NCI-H2107 (cell line): ENCODE measurements at regions not wholly inside any gene's neighbourhood (a gene's known extent, or its start where the extent isn't known, plus 50 kb on each side); places are given as distances from the start of the nearest gene placed in this dataset.
"Not testable (repeated sequence)": the region's sequence is repeated elsewhere in the genome, so short reads cannot be mapped to it uniquely, and the experiment has no call there.

Experiments used
- DNase-seq: peaks from one replicate; lab custom pipeline; 2025; lab: John Stamatoyannopoulos, UW

DNA sequence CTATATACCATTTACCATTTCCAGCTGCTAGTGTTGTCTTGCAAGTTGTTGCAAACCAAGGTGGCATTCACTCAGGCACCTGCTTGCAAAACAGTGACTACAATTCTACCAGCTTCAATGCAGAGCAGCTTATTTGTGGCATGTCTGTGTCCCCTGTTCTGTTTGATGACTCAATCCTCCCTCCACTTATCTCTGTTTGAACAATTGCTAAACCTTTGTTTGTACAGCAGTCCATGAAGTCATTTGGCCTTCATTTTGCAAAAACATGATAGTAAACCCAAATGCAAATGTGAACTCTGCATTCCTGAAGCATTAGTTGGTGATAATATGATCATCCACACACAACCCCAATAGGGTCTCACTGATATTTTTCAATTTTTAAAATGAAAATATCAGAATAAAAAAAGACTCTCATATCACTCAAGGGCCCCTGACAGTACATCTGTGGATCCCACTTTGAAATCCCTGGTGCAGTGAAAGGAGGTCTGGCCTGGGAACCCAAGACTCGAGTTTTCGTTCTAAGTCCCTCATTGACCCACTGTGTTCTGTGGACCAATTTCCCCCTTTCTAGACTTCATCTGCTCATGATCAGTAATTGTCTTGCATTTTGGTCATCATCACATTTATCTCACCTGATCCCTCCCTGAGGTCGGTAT, 425.4 kb downstream of the RPS24 start:
- DNase-seq, result no peak

DNA sequence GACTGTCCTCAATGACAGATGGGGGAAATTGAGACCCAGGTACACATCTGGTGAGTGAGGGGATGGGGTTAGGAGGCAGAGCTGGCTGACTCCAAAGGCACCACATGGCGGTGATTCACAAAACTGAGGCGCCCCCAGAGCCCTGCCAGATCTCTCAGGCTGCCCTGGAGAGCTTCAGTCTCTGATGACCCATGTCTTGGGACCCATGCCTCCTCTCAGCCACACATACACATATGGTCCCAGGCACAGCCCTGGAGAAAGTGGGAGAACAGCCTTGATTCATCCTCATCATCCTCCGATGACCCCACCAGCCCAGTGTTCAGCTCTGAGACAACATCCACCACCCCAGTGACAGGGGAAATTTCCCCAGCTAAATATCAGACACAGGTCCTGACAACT, 426.0 kb downstream of the RPS24 start:
- DNase-seq, result no peak

DNA sequence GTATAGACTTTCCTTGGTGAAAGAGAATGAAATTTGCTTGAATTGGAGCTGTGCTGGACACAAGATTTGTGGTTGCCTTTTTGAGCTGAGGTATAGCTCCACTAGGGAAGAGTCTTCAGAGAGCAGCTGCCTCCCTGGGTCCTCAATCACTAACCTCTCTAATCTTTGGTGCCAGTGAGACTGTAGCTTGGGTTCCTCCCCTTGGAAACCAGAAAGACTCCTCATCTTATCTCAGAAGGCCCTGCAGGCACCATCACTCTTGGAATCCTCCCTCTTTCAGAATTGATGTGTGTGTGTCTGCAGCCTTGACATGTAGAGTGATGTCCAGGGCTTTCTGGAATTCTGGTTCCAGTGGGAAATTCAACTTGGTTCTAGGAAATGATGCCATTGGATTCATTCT, 426.5 kb downstream of the RPS24 start:
- DNase-seq, result no peak

DNA sequence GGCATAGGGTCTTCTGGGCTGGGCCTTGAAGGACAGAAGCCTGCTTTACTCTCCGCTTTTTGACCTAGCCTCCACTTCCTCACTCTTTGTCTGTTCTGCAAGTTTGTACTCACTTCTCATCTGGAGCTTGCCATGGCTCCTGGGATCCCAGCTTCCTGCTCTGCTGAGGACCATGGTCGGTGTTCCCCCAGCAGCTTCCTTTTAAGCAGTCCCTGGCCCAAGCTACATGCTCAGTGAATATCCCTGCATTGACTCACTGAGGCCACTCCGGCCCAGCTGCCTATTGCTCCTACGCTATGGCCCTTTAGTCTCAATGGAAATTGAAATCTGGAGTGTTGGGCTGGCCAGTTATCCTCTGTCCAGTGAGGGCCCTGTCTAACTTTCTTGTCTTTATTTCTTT, 427.7 kb downstream of the RPS24 start:
- DNase-seq, result no peak

DNA sequence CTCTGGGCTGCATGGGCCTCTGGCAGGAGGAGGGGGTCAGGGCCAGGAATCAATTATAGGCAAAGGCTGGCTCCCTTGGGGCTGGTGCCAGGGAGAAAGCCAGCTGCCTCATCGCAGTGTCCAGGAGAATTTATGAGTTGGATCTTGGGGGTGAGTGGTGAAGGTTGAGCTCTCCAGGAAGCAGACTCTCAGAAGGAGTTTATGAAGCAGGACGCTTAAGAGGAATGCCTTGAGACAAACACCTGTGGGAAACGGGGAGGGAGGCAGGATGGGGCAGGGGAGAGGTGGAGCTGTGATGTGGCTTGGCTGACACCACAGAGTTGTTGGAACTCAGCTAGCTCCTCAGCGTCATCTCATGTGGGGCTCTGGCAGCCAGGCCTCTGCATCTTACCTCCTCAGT, 428.5 kb downstream of the RPS24 start:
- DNase-seq, result no peak

DNA sequence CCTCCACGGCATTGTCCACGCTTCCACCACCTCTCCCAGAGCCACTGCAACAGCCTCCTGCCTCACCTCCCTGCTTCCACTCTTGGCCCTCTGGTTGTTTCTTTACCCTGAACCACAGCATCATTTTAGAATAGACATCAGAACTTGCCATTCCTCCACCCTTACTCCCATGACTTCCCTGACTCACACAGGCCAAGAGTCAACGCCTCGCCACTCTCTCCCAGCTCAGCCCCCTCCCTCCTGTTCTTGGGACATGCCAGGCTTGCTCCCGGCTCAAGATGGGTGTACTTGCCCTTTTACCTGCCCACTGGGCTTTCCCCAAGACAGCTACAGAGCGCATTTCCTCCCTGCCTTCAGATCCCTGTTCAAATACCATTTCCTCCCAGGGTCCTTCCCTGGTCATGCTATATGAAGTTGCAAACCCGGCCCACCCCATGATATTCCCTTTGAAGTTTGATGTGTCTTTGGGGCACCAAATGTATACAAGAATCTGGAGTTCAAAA, 429.1 kb downstream of the RPS24 start:
- no peak for DNase-seq

DNA sequence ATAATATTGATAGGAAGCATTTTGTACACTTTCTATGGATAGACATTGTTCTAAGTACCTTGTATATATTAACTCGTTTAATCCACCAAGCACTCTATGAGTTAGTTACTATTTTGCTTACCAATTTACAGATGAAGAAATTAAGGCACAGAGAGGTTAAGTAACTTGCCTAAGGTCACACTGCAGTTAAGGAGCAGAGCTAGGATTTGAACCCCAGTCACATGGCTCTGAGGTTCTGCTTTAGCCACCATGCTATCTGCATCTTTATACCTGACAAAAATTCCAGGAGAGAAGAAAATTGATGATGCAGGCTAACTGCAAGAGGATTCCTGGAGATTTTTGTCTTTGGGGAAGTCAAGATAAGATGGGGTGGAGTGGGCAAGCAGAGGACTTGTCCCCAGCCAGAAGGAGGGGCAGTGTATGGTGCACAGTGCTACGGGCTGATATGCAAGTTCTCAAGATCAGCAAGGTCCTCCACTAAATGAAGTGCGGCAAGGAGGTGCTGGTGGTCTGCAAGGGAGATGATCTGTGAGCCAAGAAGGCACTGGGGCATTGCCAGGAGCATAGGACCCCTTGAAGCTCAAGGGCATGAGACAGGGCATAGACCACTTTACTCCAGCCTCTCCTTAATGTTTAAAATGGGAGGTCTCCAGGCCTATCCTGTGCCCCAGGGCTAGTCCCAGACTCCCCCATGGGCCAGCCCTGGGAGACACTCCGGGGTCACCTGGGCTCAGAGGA, 430.6 kb downstream of the RPS24 start:
- no peak for DNase-seq

DNA sequence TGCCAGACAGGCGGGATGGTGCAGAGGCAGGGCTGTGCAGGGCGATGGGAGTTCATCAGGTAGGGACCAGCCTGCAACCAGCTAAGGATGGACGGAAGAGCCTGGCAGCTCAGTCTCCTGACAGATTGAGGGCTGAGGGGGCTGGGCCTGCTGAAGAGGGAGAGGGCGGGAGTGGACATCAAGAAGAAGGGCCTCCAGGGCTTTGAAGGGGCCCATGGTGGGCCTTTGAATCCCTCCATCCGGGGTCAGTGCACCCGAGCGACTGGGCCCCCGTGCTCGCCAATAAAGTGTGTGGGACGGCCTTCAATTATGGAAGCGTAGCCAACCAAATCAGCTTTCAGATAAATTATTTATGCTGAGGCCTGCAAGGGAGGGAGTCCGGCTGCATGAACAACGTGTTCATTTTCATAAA, 431.2 kb downstream of the RPS24 start:
- DNase-seq, result no peak

DNA sequence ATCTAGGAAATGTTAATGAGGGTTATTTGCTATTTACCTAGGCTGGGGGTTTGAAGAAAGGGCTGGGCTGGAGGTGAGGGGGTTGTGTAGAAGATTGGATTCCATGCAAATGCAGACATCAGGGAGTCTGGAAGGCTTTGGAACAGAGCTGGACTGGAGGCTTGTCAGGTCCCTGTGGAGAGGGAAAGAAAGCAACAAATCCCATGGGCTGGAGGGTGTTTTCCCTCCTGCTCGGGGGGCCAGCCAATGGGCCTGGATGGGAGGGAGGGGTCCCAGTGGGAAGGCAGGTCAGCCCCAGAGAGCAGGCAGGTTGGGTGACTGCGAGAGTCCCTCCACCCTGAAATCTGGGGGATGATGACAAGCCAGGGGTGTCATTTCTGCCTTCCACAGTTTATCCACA, 431.8 kb downstream of the RPS24 start:
- DNase-seq, result no peak

DNA sequence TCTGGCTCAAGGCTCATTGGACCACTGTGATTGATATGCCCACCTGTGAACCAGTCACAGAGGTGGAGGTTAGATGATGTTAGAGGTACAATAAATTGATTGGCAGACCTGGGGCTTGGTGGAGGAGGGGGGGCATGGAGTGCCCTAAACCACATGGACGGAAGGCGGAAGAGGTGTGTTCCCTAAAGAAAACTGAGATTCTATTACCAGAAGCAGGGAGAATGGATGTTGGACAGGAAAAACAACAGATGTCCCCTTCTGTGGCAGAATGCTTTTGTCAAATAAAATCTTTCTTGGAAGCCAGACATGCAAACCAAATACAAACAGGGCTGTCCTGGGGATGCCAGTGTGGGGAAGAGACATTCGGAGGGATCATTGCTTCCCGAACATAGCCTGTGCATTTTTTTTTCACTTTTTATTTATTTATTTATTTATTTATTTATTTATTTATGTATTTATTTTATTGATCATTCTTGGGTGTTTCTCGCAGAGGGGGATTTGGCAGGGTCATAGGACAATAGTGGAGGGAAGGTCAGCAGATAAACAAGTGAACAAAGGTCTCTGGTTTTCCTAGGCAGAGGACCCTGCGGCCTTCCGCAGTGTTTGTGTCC, 433.9 kb downstream of the RPS24 start:
- no peak for DNase-seq

DNA sequence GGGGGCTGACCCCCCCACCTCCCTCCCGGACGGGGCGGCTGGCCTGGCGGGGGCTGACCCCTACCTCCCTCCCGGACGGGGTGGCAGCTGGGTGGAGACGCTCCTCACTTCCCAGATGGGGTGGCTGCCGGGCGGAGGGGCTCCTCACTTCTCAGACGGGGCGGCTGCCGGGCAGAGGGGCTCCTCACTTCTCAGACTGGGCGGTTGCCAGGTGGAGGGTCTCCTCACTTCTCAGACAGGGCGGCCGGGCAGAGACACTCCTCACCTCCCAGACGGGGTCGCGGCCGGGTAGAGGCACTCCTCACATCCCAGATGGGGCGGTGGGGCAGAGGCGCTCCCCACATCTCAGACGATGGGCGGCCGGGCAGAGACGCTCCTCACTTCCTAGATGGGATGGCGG, 435.1 kb downstream of the RPS24 start:
- DNase-seq, result not testable (repeated sequence)

DNA sequence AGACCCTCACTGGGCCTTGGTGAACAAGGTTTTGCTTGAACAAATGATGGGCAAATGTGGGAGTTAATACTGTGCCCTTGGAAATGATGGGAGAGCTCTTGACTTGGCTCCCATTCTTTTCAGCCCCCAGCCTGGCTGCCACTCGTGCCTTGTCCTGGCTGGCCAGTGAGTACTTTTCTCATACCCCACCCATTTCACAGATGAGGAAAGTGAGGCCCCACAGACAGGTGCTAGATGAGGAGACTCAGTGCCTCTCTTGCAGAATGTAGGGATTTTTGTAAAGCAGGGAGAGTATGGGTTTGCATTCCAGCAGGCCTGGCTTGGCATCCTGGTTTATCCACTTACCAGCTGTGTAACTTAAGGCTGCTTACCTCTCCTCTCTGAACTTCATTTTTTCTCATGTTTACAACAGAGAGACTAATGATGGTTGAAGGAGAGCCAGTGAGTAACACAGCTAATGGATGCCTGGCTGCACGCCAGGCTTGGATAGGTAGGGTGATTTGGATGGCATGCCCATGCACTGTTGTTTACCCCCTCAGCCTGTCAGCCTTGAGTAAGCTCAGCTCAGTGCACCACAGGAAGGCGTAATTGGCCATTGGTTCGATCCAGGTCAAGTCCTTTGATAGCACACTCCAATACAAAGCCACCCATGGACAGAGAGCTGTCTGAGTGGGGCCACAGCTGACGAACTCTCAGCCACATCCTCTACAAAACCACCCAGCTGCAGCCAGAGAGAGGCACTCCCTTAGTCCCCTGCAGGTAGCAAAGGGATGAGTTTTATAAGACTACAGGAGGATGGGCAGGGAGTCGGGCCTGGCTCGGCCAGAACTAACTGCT, 436.8 kb downstream of the RPS24 start:
- DNase-seq, result peak; percentile 41

DNA sequence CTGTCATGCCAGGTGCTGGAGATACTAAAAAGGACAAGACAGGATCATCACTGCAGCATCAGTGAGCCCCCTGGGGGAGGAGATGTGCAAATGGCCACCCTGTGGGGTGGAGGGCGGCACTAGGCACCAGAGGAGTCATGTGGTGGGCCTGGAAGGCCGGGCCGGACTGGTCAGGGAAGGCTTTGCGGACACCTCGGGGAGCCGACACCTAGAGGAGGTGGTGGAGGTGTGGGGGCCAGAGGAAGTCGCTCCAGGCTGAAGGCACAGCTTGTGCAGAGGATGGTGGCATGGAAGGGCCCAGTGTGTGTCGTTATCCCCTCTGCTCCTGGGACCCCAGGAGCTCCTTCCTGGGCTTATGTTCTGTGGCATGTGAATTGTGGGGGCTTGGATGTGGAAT, 437.7 kb downstream of the RPS24 start:
- DNase-seq, result no peak

DNA sequence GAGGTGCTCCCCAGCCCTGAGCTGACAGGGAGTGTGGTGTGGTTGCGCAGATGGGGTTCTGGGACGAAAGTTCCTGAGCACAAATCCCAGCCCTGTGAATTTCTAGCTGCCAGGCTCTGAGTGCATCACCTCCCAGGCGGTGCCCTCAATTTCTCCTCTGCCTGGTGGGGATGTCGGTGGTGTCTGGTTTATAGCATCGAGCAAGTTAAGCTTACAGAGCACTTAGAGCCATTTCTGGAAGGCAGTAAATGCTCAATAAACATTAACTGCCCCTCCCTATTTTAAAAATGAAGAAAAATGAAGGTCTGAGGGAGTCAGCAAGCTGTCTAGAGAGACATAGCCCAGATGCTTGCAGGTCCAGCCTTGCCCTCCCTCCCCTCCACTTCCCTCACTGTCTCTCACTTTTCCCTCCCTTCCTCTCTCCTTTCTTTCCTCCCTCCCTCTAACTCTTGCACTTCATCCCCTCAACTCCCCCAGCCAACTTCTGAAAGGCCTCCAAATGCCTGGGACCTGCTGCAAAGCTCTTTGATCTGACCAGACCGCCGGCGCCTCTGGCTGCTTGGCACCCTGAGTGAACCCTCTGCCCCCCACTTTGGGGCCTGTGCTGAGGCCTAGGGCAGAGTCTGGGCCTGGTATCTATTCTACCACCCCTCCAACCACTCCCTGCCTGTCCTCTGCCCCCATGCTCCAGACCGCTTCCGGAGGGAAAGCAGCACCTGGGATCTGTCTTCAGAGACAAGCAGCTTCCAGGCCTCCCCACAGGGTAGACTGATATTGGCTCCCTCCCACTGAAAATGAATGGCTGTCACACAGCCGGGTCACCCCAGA, 438.3 kb downstream of the RPS24 start:
- no peak for DNase-seq

DNA sequence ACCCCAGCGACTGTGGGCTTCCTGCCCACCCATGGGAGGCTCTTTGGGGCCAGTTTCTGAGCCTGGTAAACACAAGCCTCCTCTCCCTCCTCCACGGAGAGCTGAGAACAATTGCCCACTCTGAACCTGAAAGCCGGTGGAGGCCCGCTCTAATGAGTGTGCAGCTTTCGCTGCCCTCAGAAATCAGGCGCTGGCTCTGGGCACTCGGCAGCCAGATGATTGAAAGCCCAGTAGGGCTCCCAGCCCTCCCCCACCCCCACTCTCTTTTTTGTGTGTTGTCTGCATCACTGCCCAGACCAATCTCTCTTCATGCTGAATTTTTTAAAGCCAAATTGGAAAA, 438.9 kb downstream of the RPS24 start:
- no peak for DNase-seq

DNA sequence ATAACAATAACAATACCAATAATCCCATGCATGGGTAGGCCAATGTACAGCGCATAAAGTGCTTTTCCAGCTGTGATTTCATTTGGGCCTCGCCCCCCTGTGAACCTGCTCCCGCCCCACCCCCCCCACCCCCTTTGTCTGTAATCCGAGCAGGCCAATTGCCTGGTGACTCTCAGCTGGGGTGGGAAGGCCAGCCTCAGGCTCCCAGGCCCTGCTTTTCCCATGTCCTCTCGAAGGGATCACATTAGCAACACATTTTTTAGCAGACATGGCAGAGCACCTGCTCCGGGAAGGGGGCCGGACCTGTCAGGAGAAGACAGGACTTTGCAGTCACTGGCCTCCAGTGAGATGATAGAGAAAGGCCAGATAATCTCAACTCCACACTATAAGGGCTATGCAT, 439.3 kb downstream of the RPS24 start:
- DNase-seq, result no peak

DNA sequence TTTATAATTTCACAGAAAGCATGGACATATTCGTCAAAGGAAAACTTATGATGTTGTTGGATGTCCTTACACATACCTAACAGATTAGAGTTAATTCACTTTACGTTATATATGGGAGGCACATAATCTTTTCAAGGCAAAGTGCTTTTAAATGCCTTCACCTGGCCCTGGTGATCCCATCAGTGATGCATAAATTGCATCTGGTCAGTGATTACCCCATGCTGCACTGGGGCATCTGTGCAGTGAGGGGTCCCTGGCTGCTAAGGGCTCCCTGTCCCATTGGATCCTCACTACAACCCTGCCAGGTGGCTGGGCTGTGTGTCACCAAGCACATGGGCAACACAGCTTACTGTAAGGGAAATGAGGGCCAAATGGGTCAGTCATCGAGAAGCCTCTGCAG, 441.1 kb downstream of the RPS24 start:
- no peak for DNase-seq

DNA sequence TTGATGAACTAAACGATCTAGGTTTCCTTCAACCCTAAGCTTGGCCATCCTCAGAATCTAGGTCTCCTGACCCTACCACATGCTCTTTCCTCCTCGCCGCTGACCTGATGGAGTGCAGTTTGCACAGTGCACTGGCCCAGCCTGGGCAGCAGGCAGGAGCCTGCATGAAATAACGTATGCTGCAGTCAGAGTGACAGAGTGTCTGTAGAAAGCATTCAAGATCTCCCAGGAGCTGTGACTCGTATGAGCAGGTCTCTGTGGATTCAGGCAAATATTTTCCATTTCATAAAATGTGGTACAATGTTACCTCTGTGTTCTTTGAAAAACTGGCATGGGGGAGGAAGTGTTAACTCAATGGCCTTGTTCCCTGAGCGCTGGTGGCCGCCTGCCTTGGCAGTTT, 441.8 kb downstream of the RPS24 start:
- no peak for DNase-seq

DNA sequence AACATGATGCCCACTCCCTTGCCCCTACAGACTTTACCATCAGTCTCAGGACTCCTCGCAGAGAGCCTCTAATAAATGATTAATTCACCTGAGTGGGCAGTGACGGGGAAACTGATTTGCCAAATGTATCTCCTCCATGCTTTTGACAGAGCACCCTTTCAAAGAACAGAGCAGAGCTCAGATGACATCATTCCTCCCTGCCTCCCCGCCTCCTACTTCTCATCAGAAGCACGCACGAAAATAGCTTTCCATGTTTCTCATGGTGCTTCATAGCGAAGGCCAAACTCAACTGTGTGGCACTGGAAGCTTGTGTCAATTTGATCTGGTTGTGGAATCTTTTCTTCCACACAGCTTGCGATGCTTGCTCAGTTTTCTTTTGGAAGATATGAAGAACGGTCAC, 442.5 kb downstream of the RPS24 start:
- DNase-seq, result no peak

DNA sequence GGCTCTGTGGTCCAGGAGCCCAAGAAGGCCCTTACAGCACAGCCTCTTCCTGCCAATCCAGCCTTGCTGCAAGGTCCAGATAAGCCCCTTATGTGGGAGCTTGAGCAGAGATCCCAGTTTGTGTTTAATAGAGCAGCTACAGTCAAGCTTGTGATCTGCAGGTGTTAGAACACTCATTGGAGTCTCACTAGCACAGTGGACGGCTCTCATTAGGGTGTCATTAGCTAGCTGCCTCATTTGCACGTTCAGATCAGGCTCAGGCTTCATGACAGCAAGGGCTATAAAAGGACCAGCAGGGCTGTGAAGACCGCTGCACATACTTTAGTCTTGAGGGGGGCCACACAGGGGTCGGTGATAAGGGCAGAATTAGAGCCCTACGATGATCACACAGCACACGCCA, 443.2 kb downstream of the RPS24 start:
- DNase-seq, result no peak

DNA sequence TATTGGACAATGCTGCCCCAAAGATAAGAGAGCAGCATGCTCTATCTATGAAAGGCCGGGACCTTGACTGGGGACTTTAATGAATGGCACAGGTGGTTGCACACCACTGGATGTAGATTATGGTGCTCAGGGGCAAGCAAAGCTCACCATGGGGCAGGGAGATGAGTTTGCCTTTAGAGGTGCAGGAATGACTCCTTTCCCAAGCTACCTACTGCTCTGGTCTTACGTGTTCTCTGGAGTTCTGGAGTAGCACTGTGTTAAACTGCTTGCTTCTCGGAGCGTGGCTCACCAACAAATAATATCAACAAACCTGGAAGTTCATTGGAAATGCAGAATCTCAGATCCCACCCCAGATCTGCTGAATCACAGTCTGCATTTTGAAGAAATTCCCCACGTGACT, 445.3 kb downstream of the RPS24 start:
- no peak for DNase-seq

DNA sequence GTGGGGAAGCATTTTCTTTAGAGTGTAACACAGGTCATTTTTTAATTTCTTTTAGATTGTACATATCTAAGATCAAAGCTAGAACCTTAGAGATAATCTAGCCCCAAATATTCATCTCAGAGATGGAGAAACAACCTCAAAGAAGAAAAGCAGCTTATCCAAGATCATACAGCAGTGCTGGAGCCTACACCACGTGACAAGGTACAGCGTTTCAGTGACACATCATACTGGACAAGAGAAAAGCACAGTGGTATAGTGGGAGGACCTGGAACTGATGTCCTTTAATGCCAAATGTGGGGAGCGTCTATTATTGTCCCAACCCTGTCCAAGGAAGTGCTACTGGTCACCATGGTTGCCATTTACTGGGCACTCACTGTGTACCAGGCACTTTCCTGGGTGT, 445.8 kb downstream of the RPS24 start:
- no peak for DNase-seq
